ENCODE measurements at regions not wholly inside any gene's neighbourhood (a gene's known extent, or its start where the extent isn't known, plus 50 kb on each side); places are given as distances from the start of the nearest gene placed in this dataset.

DNA sequence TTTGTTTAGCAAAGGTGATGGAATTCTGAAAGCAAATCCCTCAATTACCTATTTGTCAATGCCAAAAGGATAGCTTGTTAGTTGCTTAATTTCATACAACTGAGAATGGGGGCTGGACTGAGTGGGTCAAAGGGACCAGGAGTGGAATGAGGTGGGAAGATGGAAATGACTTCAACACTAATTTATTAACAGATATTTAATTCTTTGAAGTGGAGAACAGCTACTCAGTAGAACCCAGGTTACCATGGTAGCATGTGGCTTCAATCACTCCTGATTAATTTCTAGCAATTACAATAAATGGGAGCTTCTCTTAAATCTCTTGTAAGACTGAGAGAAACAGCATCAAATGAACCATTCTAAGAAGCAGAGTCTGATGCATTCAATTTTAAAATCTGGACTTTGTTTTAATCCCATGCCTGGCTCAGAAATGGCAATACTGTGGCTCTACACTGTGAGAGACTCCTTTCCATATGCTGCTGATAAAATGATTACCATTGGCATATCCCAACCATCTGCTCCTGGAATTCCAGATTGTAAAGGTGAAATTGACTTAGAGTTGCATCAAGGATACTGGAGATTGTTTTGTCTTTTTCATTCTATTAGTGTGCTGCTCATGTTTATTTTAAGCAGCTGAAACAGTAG lies 607.8 kb downstream of the SNAPC1 start:
- no peak overlapping the region for H3K4me2 ChIP-seq (ENCODE audit: low read depth, low read length)
- TF ChIP-seq ZNF138 (CRISPR knock-in tag; IDR thresholded peaks at IDR 0.05; ENCODE audit: low read depth) = no peak
- TF ChIP-seq, protein P1, sequence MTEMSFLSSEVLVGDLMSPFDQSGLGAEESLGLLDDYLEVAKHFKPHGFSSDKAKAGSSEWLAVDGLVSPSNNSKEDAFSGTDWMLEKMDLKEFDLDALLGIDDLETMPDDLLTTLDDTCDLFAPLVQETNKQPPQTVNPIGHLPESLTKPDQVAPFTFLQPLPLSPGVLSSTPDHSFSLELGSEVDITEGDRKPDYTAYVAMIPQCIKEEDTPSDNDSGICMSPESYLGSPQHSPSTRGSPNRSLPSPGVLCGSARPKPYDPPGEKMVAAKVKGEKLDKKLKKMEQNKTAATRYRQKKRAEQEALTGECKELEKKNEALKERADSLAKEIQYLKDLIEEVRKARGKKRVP (CRISPR knock-in tag; IDR thresholded peaks at IDR 0.05) = no peak
- no peak for TF ChIP-seq TEAD3 (CRISPR knock-in tag; optimal IDR thresholded peaks at IDR 0.05; ENCODE audit: borderline replicate concordance)
- TF ChIP-seq TMF1 (CRISPR knock-in tag; IDR thresholded peaks at IDR 0.05; ENCODE audit: low read depth) = no peak
- TF ChIP-seq, protein P2, sequence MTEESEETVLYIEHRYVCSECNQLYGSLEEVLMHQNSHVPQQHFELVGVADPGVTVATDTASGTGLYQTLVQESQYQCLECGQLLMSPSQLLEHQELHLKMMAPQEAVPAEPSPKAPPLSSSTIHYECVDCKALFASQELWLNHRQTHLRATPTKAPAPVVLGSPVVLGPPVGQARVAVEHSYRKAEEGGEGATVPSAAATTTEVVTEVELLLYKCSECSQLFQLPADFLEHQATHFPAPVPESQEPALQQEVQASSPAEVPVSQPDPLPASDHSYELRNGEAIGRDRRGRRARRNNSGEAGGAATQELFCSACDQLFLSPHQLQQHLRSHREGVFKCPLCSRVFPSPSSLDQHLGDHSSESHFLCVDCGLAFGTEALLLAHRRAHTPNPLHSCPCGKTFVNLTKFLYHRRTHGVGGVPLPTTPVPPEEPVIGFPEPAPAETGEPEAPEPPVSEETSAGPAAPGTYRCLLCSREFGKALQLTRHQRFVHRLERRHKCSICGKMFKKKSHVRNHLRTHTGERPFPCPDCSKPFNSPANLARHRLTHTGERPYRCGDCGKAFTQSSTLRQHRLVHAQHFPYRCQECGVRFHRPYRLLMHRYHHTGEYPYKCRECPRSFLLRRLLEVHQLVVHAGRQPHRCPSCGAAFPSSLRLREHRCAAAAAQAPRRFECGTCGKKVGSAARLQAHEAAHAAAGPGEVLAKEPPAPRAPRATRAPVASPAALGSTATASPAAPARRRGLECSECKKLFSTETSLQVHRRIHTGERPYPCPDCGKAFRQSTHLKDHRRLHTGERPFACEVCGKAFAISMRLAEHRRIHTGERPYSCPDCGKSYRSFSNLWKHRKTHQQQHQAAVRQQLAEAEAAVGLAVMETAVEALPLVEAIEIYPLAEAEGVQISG (CRISPR knock-in tag; IDR thresholded peaks at IDR 0.05) = no peak
- no peak for TF ChIP-seq NFYB (CRISPR knock-in tag; IDR thresholded peaks at IDR 0.05)
- TF ChIP-seq ZNF614 (CRISPR knock-in tag; IDR thresholded peaks at IDR 0.05; ENCODE audit: borderline replicate concordance) = no peak
- TF ChIP-seq DMAP1 (CRISPR knock-in tag; IDR thresholded peaks at IDR 0.05) = no peak
- no peak for TF ChIP-seq RAD21 (CRISPR knock-in tag; IDR thresholded peaks at IDR 0.05)
- TF ChIP-seq, protein P3, sequence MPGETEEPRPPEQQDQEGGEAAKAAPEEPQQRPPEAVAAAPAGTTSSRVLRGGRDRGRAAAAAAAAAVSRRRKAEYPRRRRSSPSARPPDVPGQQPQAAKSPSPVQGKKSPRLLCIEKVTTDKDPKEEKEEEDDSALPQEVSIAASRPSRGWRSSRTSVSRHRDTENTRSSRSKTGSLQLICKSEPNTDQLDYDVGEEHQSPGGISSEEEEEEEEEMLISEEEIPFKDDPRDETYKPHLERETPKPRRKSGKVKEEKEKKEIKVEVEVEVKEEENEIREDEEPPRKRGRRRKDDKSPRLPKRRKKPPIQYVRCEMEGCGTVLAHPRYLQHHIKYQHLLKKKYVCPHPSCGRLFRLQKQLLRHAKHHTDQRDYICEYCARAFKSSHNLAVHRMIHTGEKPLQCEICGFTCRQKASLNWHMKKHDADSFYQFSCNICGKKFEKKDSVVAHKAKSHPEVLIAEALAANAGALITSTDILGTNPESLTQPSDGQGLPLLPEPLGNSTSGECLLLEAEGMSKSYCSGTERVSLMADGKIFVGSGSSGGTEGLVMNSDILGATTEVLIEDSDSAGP (CRISPR knock-in tag; IDR thresholded peaks at IDR 0.05; ENCODE audit: borderline replicate concordance) = no peak
- BruUV-seq (replicated peaks) = no TSS peak
- ChIA-PET CTCF (ENCODE audit: low intra/inter-chr PET ratio, low total read pairs) (no interaction called here), POLR2A (no interaction called here)
- H4K20me1 ChIP-seq (ENCODE audit: insufficient read depth, low read length) = no peaks in the 10 kb centered on the region
- H3K4me1 ChIP-seq (ENCODE audit: insufficient read depth, low read length) = no peaks in the 10 kb centered on the region
- H3K27me3 ChIP-seq (ENCODE audit: control insufficient read depth in 1 of 2, insufficient read depth in 2 of 2, low read length in 2 of 2) = no peaks in the 10 kb centered on the region
- ATAC-seq = no peak
- no peaks in the 10 kb centered on the region for H3K36me3 ChIP-seq (replicated peaks in 1 of 2; ENCODE audit: control insufficient read depth in 1 of 2, insufficient read depth in 2 of 2, low read length in 2 of 2)
- H3K4me3 ChIP-seq (replicated peaks in 1 of 3; ENCODE audit: insufficient read depth in 1 of 3, low read depth in 2 of 3, low read length in 3 of 3) = no peak overlapping the region
- intact Hi-C loops (cut with micrococcal nuclease; ENCODE audit: unreplicated experiment) = no loop called here
- H2AFZ ChIP-seq (ENCODE audit: low read length) = no peak overlapping the region
- no peak for FAIRE-seq
- in situ Hi-C loops (cut with HindIII; ENCODE audit: extremely low pct_ligation_motif_present, low pct_unique_long_range_greater_than_20kb) = no loop called here
- H3K9ac ChIP-seq (ENCODE audit: insufficient read depth, low read depth, low read length) = no peak overlapping the region
- peaks cover 5% of the 10 kb centered on the region; the same call in 1 of the 2 replicates for H3K9me3 ChIP-seq (ENCODE audit: low read length)
- no peak overlapping the region for H3K27ac ChIP-seq (ENCODE audit: extremely low read length, insufficient read depth, low read length)
- no peaks in the 10 kb centered on the region for H3K79me2 ChIP-seq (ENCODE audit: insufficient read depth, low read length)
- no peak for DNase-seq (ENCODE audit: low spot score)

All from HepG2 (cell line).